GM12864 (cell line): ENCODE measurements at regions not wholly inside any gene's neighbourhood (a gene's known extent, or its start where the extent isn't known, plus 50 kb on each side); places are given as distances from the start of the nearest gene placed in this dataset.

ENCODE experiments used
- DNase-seq: peaks from one replicate; pipeline ENCODE4 v3.0.0-alpha.2; 2011; ENCODE audit warnings: low read depth
- H3K4me3 ChIP-seq: 2 replicates; pipeline ENCODE4 v1.5.1; 2011; ENCODE audit warnings: mild to moderate bottlenecking, low read depth, low read length, control low read depth
- TF ChIP-seq, protein P1 (sequence below): IDR thresholded peaks from 2 replicates; pipeline ENCODE4 v1.5.1; 2011; ENCODE audit warnings: low read depth, mild to moderate bottlenecking, moderate library complexity, low read length, control low read depth, inconsistent platforms; ENCODE audit errors: missing control alignments

DNA sequence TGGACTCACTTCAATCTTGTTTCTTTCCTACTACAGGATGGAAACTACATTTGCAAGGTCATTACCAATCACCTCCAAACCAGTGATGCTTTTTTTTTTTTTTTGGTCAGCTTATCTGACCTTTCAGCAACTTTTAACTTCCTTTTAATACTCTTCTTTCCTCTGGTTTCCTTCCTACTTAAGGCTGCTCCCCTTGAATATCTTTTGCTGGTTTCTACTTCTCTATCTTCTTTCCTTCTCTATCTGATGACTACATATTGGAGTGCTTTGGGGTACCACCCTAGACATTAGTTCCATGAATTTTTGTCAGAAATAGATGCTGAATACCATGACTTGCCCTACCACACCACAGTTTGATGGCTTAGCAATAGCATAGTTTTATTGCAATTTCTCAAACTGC, 197.7 kb upstream of the DDHD1 start:
- TF ChIP-seq, protein P1, sequence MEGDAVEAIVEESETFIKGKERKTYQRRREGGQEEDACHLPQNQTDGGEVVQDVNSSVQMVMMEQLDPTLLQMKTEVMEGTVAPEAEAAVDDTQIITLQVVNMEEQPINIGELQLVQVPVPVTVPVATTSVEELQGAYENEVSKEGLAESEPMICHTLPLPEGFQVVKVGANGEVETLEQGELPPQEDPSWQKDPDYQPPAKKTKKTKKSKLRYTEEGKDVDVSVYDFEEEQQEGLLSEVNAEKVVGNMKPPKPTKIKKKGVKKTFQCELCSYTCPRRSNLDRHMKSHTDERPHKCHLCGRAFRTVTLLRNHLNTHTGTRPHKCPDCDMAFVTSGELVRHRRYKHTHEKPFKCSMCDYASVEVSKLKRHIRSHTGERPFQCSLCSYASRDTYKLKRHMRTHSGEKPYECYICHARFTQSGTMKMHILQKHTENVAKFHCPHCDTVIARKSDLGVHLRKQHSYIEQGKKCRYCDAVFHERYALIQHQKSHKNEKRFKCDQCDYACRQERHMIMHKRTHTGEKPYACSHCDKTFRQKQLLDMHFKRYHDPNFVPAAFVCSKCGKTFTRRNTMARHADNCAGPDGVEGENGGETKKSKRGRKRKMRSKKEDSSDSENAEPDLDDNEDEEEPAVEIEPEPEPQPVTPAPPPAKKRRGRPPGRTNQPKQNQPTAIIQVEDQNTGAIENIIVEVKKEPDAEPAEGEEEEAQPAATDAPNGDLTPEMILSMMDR: no peak
- H3K4me3 ChIP-seq: no peak overlapping the region
- DNase-seq: no peak

DNA sequence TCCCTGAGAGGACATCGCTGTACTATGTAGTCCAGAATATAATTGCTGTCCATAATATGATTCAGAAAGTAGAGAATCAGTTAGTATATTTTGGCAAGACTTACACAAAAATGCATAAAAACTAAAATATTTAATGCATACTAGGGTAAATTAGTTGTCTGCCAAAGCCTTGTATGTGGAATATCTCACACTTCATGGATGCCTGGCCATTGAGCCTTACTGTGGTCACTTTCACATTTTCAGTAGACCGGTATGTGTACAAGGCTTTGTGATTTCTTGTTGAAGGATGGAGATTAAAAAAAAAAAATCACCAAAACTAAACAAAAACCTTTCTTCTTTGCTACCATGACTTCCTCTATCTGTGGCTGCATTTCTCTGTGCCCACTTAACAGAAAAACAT, 197.3 kb upstream of the DDHD1 start:
- no peak overlapping the region for H3K4me3 ChIP-seq
- no peak for DNase-seq
- TF ChIP-seq, protein P1: no peak

DNA sequence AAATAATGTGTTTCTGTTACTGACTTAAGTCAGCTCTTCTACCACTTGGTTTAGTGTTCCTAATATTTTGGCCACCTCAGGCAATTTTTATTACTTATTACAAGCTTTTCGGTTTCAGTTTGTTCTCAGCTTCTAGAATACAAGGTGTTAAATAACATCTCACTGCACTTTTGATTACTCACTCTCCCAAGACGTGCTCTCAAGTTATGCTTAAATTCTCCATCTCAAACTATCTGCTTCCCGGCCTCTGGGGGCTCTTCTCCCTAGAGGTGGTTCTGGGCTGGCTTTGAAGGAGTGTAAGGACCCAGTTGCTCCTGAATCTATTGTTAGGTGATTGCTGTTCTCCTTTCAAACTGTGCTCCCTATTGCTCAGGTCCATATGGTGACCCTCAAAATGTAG, 193.9 kb upstream of the DDHD1 start:
- no peak for DNase-seq
- no peak overlapping the region for H3K4me3 ChIP-seq
- TF ChIP-seq, protein P1: no peak

DNA sequence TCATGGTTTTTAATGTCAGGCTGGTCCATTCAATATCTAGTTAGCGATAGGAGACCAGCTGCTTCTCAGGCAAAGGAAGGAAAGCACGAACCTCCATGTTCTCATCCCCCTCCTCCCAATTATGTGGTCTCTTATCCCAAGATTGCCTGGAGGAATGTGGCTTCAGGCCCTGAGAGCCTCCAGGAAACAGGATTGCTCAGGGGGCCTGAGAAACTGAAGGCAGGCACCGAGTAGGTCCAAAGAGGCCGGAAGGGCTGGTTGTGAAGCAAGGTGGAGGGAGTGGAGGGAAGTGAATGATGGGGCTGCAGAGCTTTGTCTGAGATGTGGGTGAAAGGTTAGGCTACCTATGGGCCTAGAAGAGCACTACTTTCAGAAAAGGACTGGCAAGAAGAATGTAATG, 188.2 kb upstream of the DDHD1 start:
- TF ChIP-seq, protein P1: no peak
- H3K4me3 ChIP-seq: no peak overlapping the region
- DNase-seq: no peak

DNA sequence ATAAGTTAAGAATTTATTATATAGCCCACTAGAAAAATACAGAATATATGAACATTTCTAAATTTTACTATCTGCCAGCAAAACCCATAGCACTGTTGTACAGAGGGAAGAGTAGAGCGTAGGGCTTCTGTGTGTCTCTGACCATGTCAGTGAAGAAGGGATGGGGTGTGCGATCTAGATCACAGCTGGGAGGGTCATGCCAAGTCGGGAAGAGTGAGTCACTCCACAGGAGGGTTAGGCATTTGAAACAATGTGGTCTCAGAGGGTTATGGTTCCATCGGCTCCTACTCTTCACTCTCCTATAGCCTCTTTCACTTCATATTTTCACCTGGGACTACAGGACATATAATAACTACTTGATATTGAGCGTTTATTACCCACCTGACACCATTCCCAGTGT, 185.1 kb upstream of the DDHD1 start:
- no peak overlapping the region for H3K4me3 ChIP-seq
- no peak for DNase-seq
- TF ChIP-seq, protein P1: no peak

DNA sequence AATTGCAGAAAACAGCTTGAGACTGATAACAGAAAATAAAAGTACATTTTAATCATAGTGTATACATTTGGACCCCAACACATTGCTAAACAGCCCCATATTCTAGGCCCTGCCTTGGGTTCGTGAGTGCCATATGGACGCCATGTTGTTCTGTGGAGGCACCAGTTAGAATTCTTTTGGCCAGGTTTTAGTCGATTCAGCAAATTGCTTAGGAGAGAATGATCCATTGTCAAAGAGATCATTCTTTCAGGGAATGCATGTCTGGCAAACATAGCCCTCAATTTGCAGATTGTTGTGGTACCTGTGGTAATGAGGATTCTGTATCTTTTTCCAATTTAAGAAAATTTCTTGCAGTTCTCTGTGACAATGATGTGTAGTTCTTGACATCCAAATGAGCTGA, 183.6 kb upstream of the DDHD1 start:
- DNase-seq: no peak
- H3K4me3 ChIP-seq: no peak overlapping the region
- TF ChIP-seq, protein P1: no peak

DNA sequence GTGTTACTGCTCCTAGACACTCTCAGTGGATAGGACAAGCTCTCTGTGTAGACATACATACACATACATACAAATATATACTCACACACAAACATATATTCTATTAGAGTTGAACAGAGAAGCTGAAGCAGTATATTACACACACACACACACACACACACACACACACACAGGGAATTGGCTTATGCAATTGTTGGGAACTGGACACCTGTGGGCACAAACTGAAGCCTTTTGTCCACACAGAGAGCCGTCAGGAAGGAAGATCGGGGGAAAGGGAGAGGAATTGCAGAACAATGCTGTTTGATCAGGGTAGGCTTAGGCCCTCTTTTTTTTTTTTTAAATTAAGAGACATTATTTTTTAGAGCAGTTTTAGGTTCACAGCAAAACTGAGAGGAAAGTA, 180.7 kb upstream of the DDHD1 start:
- DNase-seq: no peak
- TF ChIP-seq, protein P1: no peak
- H3K4me3 ChIP-seq: no peak overlapping the region
